HepG2 (cell line): ENCODE measurements at regions not wholly inside any gene's neighbourhood (a gene's known extent, or its start where the extent isn't known, plus 50 kb on each side); places are given as distances from the start of the nearest gene placed in this dataset.

ENCODE experiments used
- ATAC-seq: fragments of 200-7000 bp; cut with Tn5 transposase; 3 replicates; pipeline ENCODE4 v1.9.1; 2020; ENCODE audit warnings: mild to moderate bottlenecking, moderate library complexity
- BruUV-seq: library from RNA; stranded (reverse); fragments of 400-500 nt; replicated peaks from 2 replicates; lab custom pipeline; 2021; lab: Mats Ljungman, UMichigan
- CTCF ChIA-PET: fragments of 300-600 bp; formaldehyde crosslinking; extraction: SDS; loops from one replicate; lab custom pipeline; 2021; ENCODE audit warnings: low total read pairs, inconsistent platforms, low intra/inter-chr PET ratio; lab: Yijun Ruan, JAX
- POLR2A ChIA-PET: fragments of 350-600 bp; sonication (Branson Sonifier 250); formaldehyde crosslinking; loops from one replicate; lab custom pipeline; 2020; ENCODE audit warnings: antibody characterized with exemption, inconsistent platforms; lab: Yijun Ruan, JAX
- DNase-seq: peaks from one replicate; pipeline ENCODE4 v3.0.0-alpha.2; 2015; ENCODE audit warnings: low spot score
- FAIRE-seq: peaks from 3 replicates; lab custom pipeline; 2011; peaks lifted over from hg19 to GRCh38; lab: Jason Lieb, UNC
- H2AFZ ChIP-seq: one replicate; pipeline ENCODE4 v1.6.1; 2011; ENCODE audit warnings: low read length, inconsistent platforms
- H3K27ac ChIP-seq: fragments of 300-600 bp; 3 replicates; pipeline ENCODE4 v1.8.0; 2011; ENCODE audit warnings: mixed run types, mild to moderate bottlenecking, mixed read lengths, low read length, inconsistent platforms; ENCODE audit not compliant: insufficient read depth; ENCODE audit errors: extremely low read length
- H3K27me3 ChIP-seq, 2 experiments: fragments of 200-600 bp in 1 of 2; 2 replicates in 1 of 2; 3 replicates in 1 of 2; pipeline versions ENCODE4 v1.6.0 to v1.8.0; 2011; ENCODE audit warnings: low read length in 2 of 2, mild to moderate bottlenecking in 2 of 2, moderate library complexity in 2 of 2, inconsistent platforms in 1 of 2; ENCODE audit not compliant: insufficient read depth in 2 of 2, control insufficient read depth in 1 of 2
- H3K36me3 ChIP-seq, 2 experiments: fragments of 200-600 bp in 1 of 2; replicated peaks in 1 of 2; 2 replicates in 1 of 2; 3 replicates in 1 of 2; pipeline versions ENCODE4 v1.5.1 to v1.8.0; 2011; ENCODE audit warnings: low read length in 2 of 2, inconsistent platforms in 1 of 2; ENCODE audit not compliant: insufficient read depth in 2 of 2, control insufficient read depth in 1 of 2
- H3K4me1 ChIP-seq: 2 replicates; pipeline ENCODE4 v1.5.1; 2012; ENCODE audit warnings: low read length, inconsistent platforms; ENCODE audit not compliant: insufficient read depth
- H3K4me2 ChIP-seq: 2 replicates; pipeline ENCODE4 v1.6.0; 2011; ENCODE audit warnings: low read depth, low read length, inconsistent platforms
- H3K4me3 ChIP-seq, 3 experiments: fragments of 200-600 bp in 1 of 3; sonication (generic), shearing (Covaris generic) in 1 of 3; replicated peaks in 1 of 3; 2 replicates each; pipeline ENCODE4 v1.5.1; 2011 to 2016; ENCODE audit warnings: low read length in 3 of 3, inconsistent platforms in 2 of 3, low read depth in 2 of 3, mild to moderate bottlenecking in 2 of 3, control low read depth in 1 of 3, mixed read lengths in 1 of 3; ENCODE audit not compliant: insufficient read depth in 1 of 3
- H3K79me2 ChIP-seq: one replicate; pipeline ENCODE4 v1.6.1; 2011; ENCODE audit warnings: low read length, inconsistent platforms; ENCODE audit not compliant: insufficient read depth
- H3K9ac ChIP-seq: 2 replicates; pipeline ENCODE4 v1.6.0; 2011; ENCODE audit warnings: mild to moderate bottlenecking, low read depth, low read length, inconsistent platforms; ENCODE audit not compliant: insufficient read depth
- H3K9me3 ChIP-seq: 2 replicates; pipeline ENCODE4 v1.5.1; 2012; ENCODE audit warnings: mild to moderate bottlenecking, low read length
- H4K20me1 ChIP-seq: 2 replicates; pipeline ENCODE4 v1.6.0; 2011; ENCODE audit warnings: inconsistent platforms, mild to moderate bottlenecking, low read length, moderate library complexity; ENCODE audit not compliant: insufficient read depth
- ATF2 ChIP-seq: sonication (generic); formaldehyde crosslinking; IDR thresholded peaks from 2 replicates; pipeline ENCODE4 v1.4.0; 2020; ENCODE audit warnings: missing genetic modification reagents
- CCAR2 ChIP-seq: fragments of 200-400 bp; formaldehyde crosslinking; optimal IDR thresholded peaks from 2 replicates; pipeline ENCODE3; 2018; ENCODE audit warnings: low read depth, mild to moderate bottlenecking, low read length, moderate library complexity
- CENPT ChIP-seq: sonication (generic); formaldehyde crosslinking; IDR thresholded peaks from 2 replicates; pipeline ENCODE4 v1.8.0; 2022; ENCODE audit warnings: low read depth, mild to moderate bottlenecking, moderate library complexity, missing genetic modification reagents
- CENPX ChIP-seq: sonication (generic); formaldehyde crosslinking; IDR thresholded peaks from 2 replicates; pipeline ENCODE4 v1.9.0; 2021; ENCODE audit warnings: mild to moderate bottlenecking, missing genetic modification reagents, moderate library complexity
- DNMT3B ChIP-seq: conservative IDR thresholded peaks from 2 replicates; pipeline ENCODE4 v1.6.1; 2016; ENCODE audit warnings: missing biosample characterization, control low read depth
- MATR3 ChIP-seq: sonication (generic); formaldehyde crosslinking; IDR thresholded peaks from 2 replicates; pipeline ENCODE4 v1.4.0; 2020; ENCODE audit warnings: missing genetic modification reagents
- POGZ ChIP-seq: sonication (generic); formaldehyde crosslinking; IDR thresholded peaks from 2 replicates; pipeline ENCODE4 v1.4.0; 2020; ENCODE audit warnings: mild to moderate bottlenecking, missing genetic modification reagents
- ZNF101 ChIP-seq: sonication (generic); formaldehyde crosslinking; IDR thresholded peaks from 2 replicates; pipeline ENCODE4 v1.4.0; 2020; ENCODE audit warnings: mild to moderate bottlenecking, low read depth, missing genetic modification reagents, borderline replicate concordance
- ZNF431 ChIP-seq: sonication (generic); formaldehyde crosslinking; IDR thresholded peaks from 2 replicates; pipeline ENCODE4 v1.9.0; 2022; ENCODE audit warnings: missing genetic modification reagents, low read depth, mild to moderate bottlenecking, borderline replicate concordance
- ZNF552 ChIP-seq: sonication (generic); formaldehyde crosslinking; IDR thresholded peaks from 2 replicates; pipeline ENCODE4 v1.9.0; 2022; ENCODE audit warnings: missing genetic modification reagents, mild to moderate bottlenecking, borderline replicate concordance
- ZNF7 ChIP-seq: IDR thresholded peaks from 2 replicates; pipeline ENCODE4 v1.6.1; 2016; ENCODE audit warnings: missing biosample characterization, missing genetic modification reagents
- ZNF879 ChIP-seq: sonication (generic); formaldehyde crosslinking; IDR thresholded peaks from 2 replicates; pipeline ENCODE4 v1.8.1; 2023; ENCODE audit warnings: missing genetic modification reagents
- WGBS: methylation state at CpG from one replicate; pipeline ENCODE4 v1.1.6; 2017; ENCODE audit warnings: low lambda C conversion rate; 5-methylcytosine and 5-hydroxymethylcytosine counted together
- in situ Hi-C: cut with HindIII; loops from 2 replicates; pipeline ENCODE4 v1.10.0; 2017; ENCODE audit warnings: low pct_unique_long_range_greater_than_20kb; ENCODE audit not compliant: extremely low pct_ligation_motif_present
- intact Hi-C: fragments of 100-400 bp; cut with micrococcal nuclease; formaldehyde crosslinking; loops from one replicate; pipeline ENCODE4 v1.10.0; 2022; ENCODE audit not compliant: unreplicated experiment

- no peaks in the 10 kb centered on the region for H3K4me1 ChIP-seq
- WGBS, result 97% methylated on average over 1 of the region's 1 CpG
- H3K27ac ChIP-seq, result no peak overlapping the region
- TF ChIP-seq ZNF552 (no peak), CENPX (CRISPR knock-in tag) (no peak), ZNF879 (CRISPR knock-in tag) (no peak), ATF2 (no peak), CENPT (CRISPR knock-in tag) (no peak), ZNF101 (CRISPR knock-in tag) (no peak), POGZ (CRISPR knock-in tag) (no peak), DNMT3B (CRISPR knock-in tag) (no peak), MATR3 (no peak), CCAR2 (no peak), ZNF7 (CRISPR knock-in tag) (no peak), ZNF431 (CRISPR knock-in tag) (no peak)
- no peak overlapping the region for H3K9ac ChIP-seq
- no peak for ATAC-seq
- no peaks in the 10 kb centered on the region for H3K36me3 ChIP-seq
- no peaks in the 10 kb centered on the region for H3K79me2 ChIP-seq
- H3K4me3 ChIP-seq, result no peak overlapping the region
- intact Hi-C loops (no loop called here), in situ Hi-C loops (no loop called here)
- BruUV-seq, result no TSS peak
- no peaks in the 10 kb centered on the region for H4K20me1 ChIP-seq
- DNase-seq, result no peak
- FAIRE-seq, result no peak
- POLR2A ChIA-PET, result no interaction called here
- CTCF ChIA-PET, result no interaction called here
- H3K27me3 ChIP-seq, result no peaks in the 10 kb centered on the region
- H3K4me2 ChIP-seq, result no peak overlapping the region
- no peak overlapping the region for H2AFZ ChIP-seq
- H3K9me3 ChIP-seq, result peaks cover 4% of the 10 kb centered on the region; the same call in 1 of the 2 replicates
Observed at GRCh38 chr12:43131301-43131700, 420.7 kb downstream of the ADAMTS20 start.
